ENCODE measurements at regions not wholly inside any gene's neighbourhood (a gene's known extent, or its start where the extent isn't known, plus 50 kb on each side); places are given as distances from the start of the nearest gene placed in this dataset.

GRCh38 chr9:1274334-1274733 is 224.2 kb downstream of the DMRT2 start:
- Histone ChIP-seq H2AFZ (ENCODE audit: low read depth, low read length, severe bottlenecking) (no peak overlapping the region), H3K27me3 (ENCODE audit: low read length) (peaks cover 4% of the 10 kb centered on the region; the same call in 1 of the 2 replicates), H3K27ac (ENCODE audit: low read depth, low read length) (no peak overlapping the region), H3K4me3 (ENCODE audit: insufficient read depth, low read length, poor library complexity, severe bottlenecking) (no peak overlapping the region), H3K36me3 (ENCODE audit: low read length) (no peaks in the 10 kb centered on the region), H4K20me1 (ENCODE audit: low read depth, low read length) (no peaks in the 10 kb centered on the region), H3K79me2 (ENCODE audit: insufficient read depth, low read length) (no peaks in the 10 kb centered on the region), H3K9me2 (replicated peaks; ENCODE audit: insufficient read depth, low read length) (no peaks in the 10 kb centered on the region), H3K4me2 (ENCODE audit: low read depth, low read length, poor library complexity, severe bottlenecking) (no peak overlapping the region), H3K9me3 (ENCODE audit: insufficient read depth, low read length) (no peaks in the 10 kb centered on the region), H3F3A (ENCODE audit: insufficient read depth) (no peaks in the 10 kb centered on the region), H3K9ac (ENCODE audit: low read length) (no peak overlapping the region)
- no peak for TF ChIP-seq EZH2phosphoT487 (conservative IDR thresholded peaks at IDR 0.05; ENCODE audit: low read length)
- TF ChIP-seq, protein P1, sequence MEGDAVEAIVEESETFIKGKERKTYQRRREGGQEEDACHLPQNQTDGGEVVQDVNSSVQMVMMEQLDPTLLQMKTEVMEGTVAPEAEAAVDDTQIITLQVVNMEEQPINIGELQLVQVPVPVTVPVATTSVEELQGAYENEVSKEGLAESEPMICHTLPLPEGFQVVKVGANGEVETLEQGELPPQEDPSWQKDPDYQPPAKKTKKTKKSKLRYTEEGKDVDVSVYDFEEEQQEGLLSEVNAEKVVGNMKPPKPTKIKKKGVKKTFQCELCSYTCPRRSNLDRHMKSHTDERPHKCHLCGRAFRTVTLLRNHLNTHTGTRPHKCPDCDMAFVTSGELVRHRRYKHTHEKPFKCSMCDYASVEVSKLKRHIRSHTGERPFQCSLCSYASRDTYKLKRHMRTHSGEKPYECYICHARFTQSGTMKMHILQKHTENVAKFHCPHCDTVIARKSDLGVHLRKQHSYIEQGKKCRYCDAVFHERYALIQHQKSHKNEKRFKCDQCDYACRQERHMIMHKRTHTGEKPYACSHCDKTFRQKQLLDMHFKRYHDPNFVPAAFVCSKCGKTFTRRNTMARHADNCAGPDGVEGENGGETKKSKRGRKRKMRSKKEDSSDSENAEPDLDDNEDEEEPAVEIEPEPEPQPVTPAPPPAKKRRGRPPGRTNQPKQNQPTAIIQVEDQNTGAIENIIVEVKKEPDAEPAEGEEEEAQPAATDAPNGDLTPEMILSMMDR (IDR thresholded peaks at IDR 0.05; ENCODE audit: insufficient read depth, low read length, poor library complexity, severe bottlenecking): no peak

- H3K27ac ChIP-seq (ENCODE audit: low read depth, low read length): no peak overlapping the region
- no peak overlapping the region for H3K9ac ChIP-seq (ENCODE audit: low read length)
- no peaks in the 10 kb centered on the region for H4K20me1 ChIP-seq (ENCODE audit: low read depth, low read length)
- H3K4me3 ChIP-seq (ENCODE audit: insufficient read depth, low read length, poor library complexity, severe bottlenecking): no peak overlapping the region
- TF ChIP-seq, protein P1 (IDR thresholded peaks at IDR 0.05; ENCODE audit: insufficient read depth, low read length, poor library complexity, severe bottlenecking): no peak
- no peak for TF ChIP-seq EZH2phosphoT487 (conservative IDR thresholded peaks at IDR 0.05; ENCODE audit: low read length)
- no peaks in the 10 kb centered on the region for H3K9me2 ChIP-seq (replicated peaks; ENCODE audit: insufficient read depth, low read length)
- peaks cover 4% of the 10 kb centered on the region; the same call in 1 of the 2 replicates for H3K27me3 ChIP-seq (ENCODE audit: low read length)
- H3F3A ChIP-seq (ENCODE audit: insufficient read depth): no peaks in the 10 kb centered on the region
- no peak overlapping the region for H3K4me2 ChIP-seq (ENCODE audit: low read depth, low read length, poor library complexity, severe bottlenecking)
- H2AFZ ChIP-seq (ENCODE audit: low read depth, low read length, severe bottlenecking): no peak overlapping the region
- no peaks in the 10 kb centered on the region for H3K79me2 ChIP-seq (ENCODE audit: insufficient read depth, low read length)
- no peaks in the 10 kb centered on the region for H3K36me3 ChIP-seq (ENCODE audit: low read length)
- H3K9me3 ChIP-seq (ENCODE audit: insufficient read depth, low read length): no peaks in the 10 kb centered on the region
Measured at GRCh38 chr9:1276474-1276873, 226.3 kb downstream of the DMRT2 start.

DNA sequence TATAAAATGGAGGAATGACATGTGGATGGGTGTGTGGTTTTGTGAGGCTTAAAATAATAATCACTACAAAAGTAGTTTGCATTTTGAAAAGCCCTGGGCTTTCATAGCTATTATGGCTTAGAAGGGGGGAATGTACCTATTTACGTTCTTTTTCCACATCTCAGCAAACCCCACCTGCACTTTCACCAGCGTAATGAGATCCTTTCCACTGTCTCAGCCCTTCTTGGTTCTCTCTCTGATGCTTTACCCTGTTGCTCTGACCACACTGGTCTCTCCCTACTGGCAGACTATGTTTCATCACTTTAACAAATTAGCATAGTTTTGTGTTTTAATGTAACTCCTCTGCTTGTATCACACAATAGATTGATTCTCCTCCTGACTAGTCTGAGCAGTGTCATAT is 234.6 kb downstream of the DMRT2 start:
- Histone ChIP-seq H3K9me2 (replicated peaks; ENCODE audit: insufficient read depth, low read length) (no peaks in the 10 kb centered on the region), H3K4me2 (ENCODE audit: low read depth, low read length, poor library complexity, severe bottlenecking) (no peak overlapping the region), H3K9me3 (ENCODE audit: insufficient read depth, low read length) (no peaks in the 10 kb centered on the region), H3K27ac (ENCODE audit: low read depth, low read length) (no peak overlapping the region), H3K79me2 (ENCODE audit: insufficient read depth, low read length) (no peaks in the 10 kb centered on the region), H3K36me3 (ENCODE audit: low read length) (no peaks in the 10 kb centered on the region), H3K4me3 (ENCODE audit: insufficient read depth, low read length, poor library complexity, severe bottlenecking) (no peak overlapping the region), H2AFZ (ENCODE audit: low read depth, low read length, severe bottlenecking) (no peak overlapping the region), H4K20me1 (ENCODE audit: low read depth, low read length) (no peaks in the 10 kb centered on the region), H3K9ac (ENCODE audit: low read length) (no peak overlapping the region), H3K27me3 (ENCODE audit: low read length) (no peaks in the 10 kb centered on the region), H3F3A (ENCODE audit: insufficient read depth) (no peaks in the 10 kb centered on the region)
- TF ChIP-seq EZH2phosphoT487 (conservative IDR thresholded peaks at IDR 0.05; ENCODE audit: low read length): no peak
- TF ChIP-seq, protein P1 (IDR thresholded peaks at IDR 0.05; ENCODE audit: insufficient read depth, low read length, poor library complexity, severe bottlenecking): no peak
